ENCODE measurements at regions not wholly inside any gene's neighbourhood (a gene's known extent, or its start where the extent isn't known, plus 50 kb on each side); places are given as distances from the start of the nearest gene placed in this dataset.

DNA sequence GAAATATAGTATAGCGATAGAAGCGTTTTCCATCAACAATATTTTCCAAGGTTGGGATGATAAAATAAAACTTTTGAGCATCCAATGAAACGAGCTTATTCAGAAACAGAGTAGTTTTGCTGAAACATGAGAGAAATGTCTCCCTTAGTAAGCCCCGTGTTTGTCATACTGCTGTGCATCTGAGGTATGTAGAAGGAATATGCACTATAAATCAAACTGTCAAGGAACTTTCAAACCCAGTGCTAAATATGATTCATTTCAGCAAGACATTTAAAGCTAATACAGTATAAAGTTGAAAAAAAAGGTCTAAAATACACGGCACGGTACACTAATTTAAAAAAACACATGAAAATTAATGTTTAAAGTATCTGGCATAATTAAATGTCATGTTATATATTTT is 546.2 kb downstream of the SLITRK5 start:
- TF ChIP-seq, protein P1, sequence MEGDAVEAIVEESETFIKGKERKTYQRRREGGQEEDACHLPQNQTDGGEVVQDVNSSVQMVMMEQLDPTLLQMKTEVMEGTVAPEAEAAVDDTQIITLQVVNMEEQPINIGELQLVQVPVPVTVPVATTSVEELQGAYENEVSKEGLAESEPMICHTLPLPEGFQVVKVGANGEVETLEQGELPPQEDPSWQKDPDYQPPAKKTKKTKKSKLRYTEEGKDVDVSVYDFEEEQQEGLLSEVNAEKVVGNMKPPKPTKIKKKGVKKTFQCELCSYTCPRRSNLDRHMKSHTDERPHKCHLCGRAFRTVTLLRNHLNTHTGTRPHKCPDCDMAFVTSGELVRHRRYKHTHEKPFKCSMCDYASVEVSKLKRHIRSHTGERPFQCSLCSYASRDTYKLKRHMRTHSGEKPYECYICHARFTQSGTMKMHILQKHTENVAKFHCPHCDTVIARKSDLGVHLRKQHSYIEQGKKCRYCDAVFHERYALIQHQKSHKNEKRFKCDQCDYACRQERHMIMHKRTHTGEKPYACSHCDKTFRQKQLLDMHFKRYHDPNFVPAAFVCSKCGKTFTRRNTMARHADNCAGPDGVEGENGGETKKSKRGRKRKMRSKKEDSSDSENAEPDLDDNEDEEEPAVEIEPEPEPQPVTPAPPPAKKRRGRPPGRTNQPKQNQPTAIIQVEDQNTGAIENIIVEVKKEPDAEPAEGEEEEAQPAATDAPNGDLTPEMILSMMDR (conservative IDR thresholded peaks at IDR 0.05; ENCODE audit: low read depth, low read length): no peak
- no peak for TF ChIP-seq EZH2 (IDR thresholded peaks at IDR 0.05; ENCODE audit: low read length, unreplicated experiment)
- TF ChIP-seq EZH2phosphoT487 (IDR thresholded peaks at IDR 0.05; ENCODE audit: borderline replicate concordance, low read length): no peak
